CD14-positive monocyte (primary cell): ENCODE measurements at regions not wholly inside any gene's neighbourhood (a gene's known extent, or its start where the extent isn't known, plus 50 kb on each side); places are given as distances from the start of the nearest gene placed in this dataset.
A peak's percentile ranks its signal among the peaks of the same experiment; 100 is the strongest.
"Not testable (repeated sequence)": the region's sequence is repeated elsewhere in the genome, so short reads cannot be mapped to it uniquely, and the experiment has no call there.

Experiments used
- DNase-seq, 3 donors: peaks; one replicate each; pipeline ENCODE4 v3.0.0-alpha.2; 2011 to 2022
- H2AFZ ChIP-seq: 2 replicates; pipeline ENCODE4 v1.6.0; 2012; ENCODE audit warnings: mild to moderate bottlenecking, low read depth, low read length, inconsistent platforms; ENCODE audit not compliant: insufficient read depth, poor library complexity, severe bottlenecking
- H3K27ac ChIP-seq, 2 donors: 1 replicate in 1 of 2; 2 replicates in 1 of 2; pipeline ENCODE4 v1.5.1; 2012 to 2013; ENCODE audit warnings: low read length in 2 of 2, control low read depth in 1 of 2, inconsistent platforms in 1 of 2, low read depth in 1 of 2, mild to moderate bottlenecking in 1 of 2
- H3K27me3 ChIP-seq, 2 donors: one replicate each; pipeline versions ENCODE4 v1.6.0 to v1.6.1; 2011 to 2013; ENCODE audit warnings: low read length in 2 of 2; ENCODE audit not compliant: control insufficient read depth in 2 of 2, insufficient read depth in 2 of 2
- H3K36me3 ChIP-seq, 2 donors: replicated peaks in 1 of 2; 1 replicate in 1 of 2; 2 replicates in 1 of 2; pipeline versions ENCODE4 v1.5.1 to v1.6.1; 2012 to 2013; ENCODE audit warnings: low read length in 2 of 2, control low read depth in 1 of 2, inconsistent platforms in 1 of 2, mild to moderate bottlenecking in 1 of 2; ENCODE audit not compliant: insufficient read depth in 2 of 2, control insufficient read depth in 1 of 2
- H3K4me1 ChIP-seq, 2 donors: 1 replicate in 1 of 2; 2 replicates in 1 of 2; pipeline versions ENCODE4 v1.5.1 to v1.6.1; 2012 to 2013; ENCODE audit warnings: low read length in 2 of 2, control low read depth in 1 of 2, inconsistent platforms in 1 of 2, mild to moderate bottlenecking in 1 of 2, moderate library complexity in 1 of 2; ENCODE audit not compliant: insufficient read depth in 2 of 2, control insufficient read depth in 1 of 2
- H3K4me2 ChIP-seq: replicated peaks from 2 replicates; pipeline ENCODE3; 2012; ENCODE audit warnings: low read length, moderate library complexity, mild to moderate bottlenecking; ENCODE audit not compliant: poor library complexity, severe bottlenecking; ENCODE audit errors: extremely low read depth
- H3K4me3 ChIP-seq, 3 experiments: fragments of 200-600 bp in 1 of 3; sonication (generic) in 1 of 3; replicated peaks in 1 of 3; 1 replicate in 2 of 3; 2 replicates in 1 of 3; pipeline ENCODE4 v1.5.1; 2011 to 2013; ENCODE audit warnings: low read length in 3 of 3, mild to moderate bottlenecking in 3 of 3, control low read depth in 2 of 3, low read depth in 2 of 3, inconsistent platforms in 1 of 3, moderate library complexity in 1 of 3
- H3K79me2 ChIP-seq: 2 replicates; pipeline ENCODE4 v1.6.0; 2012; ENCODE audit warnings: mild to moderate bottlenecking, control low read depth, inconsistent platforms, low read length, moderate library complexity; ENCODE audit not compliant: insufficient read depth
- H3K9ac ChIP-seq: 2 replicates; pipeline ENCODE4 v1.6.0; 2017; ENCODE audit warnings: low read length, mild to moderate bottlenecking; ENCODE audit not compliant: insufficient read depth, poor library complexity, severe bottlenecking
- H3K9me3 ChIP-seq, 2 donors: replicated peaks in 1 of 2; 1 replicate in 1 of 2; 2 replicates in 1 of 2; pipeline versions ENCODE4 v1.5.1 to v1.6.1; 2012 to 2013; ENCODE audit warnings: low read length in 2 of 2, control low read depth in 1 of 2; ENCODE audit not compliant: control insufficient read depth in 1 of 2, insufficient read depth in 1 of 2
- H4K20me1 ChIP-seq: 2 replicates; pipeline ENCODE4 v1.6.0; 2012; ENCODE audit warnings: mild to moderate bottlenecking, low read length, control low read depth, moderate library complexity; ENCODE audit not compliant: insufficient read depth
- H3K27ac Mint-ChIP-seq, 7 donors: one replicate each; pipeline ENCODE4 v1.8.0; 2020; ENCODE audit warnings: mild to moderate bottlenecking in 7 of 7, mixed read lengths in 7 of 7, moderate library complexity in 6 of 7, inconsistent platforms in 2 of 7
- H3K27me3 Mint-ChIP-seq, 3 donors: one replicate each; pipeline ENCODE4 v1.8.0; 2021 to 2022; ENCODE audit warnings: low read depth in 3 of 3, mild to moderate bottlenecking in 3 of 3, mixed read lengths in 3 of 3, moderate library complexity in 3 of 3, inconsistent platforms in 1 of 3
- H3K36me3 Mint-ChIP-seq, 2 donors: one replicate each; pipeline ENCODE4 v1.8.0; 2020; ENCODE audit warnings: mixed read lengths in 2 of 2, inconsistent platforms in 1 of 2, mild to moderate bottlenecking in 1 of 2
- H3K4me1 Mint-ChIP-seq: one replicate; pipeline ENCODE4 v1.8.0; 2020; ENCODE audit warnings: mild to moderate bottlenecking, mixed read lengths
- H3K4me3 Mint-ChIP-seq, 2 donors: one replicate each; pipeline ENCODE4 v1.8.0; 2020; ENCODE audit warnings: mild to moderate bottlenecking in 2 of 2, mixed read lengths in 2 of 2, moderate library complexity in 1 of 2
- H3K9me3 Mint-ChIP-seq, 7 donors: one replicate each; pipeline ENCODE4 v1.8.0; 2020 to 2022; ENCODE audit warnings: mixed read lengths in 7 of 7, mild to moderate bottlenecking in 6 of 7, moderate library complexity in 6 of 7, inconsistent platforms in 2 of 7
- CTCF ChIP-seq: fragments of 200-600 bp; IDR thresholded peaks from one replicate; pipeline ENCODE4 v1.8.0; 2022; ENCODE audit warnings: antibody characterized with exemption, mild to moderate bottlenecking
- WGBS: methylation state at CpG from one replicate; pipeline ENCODE4 v1.1.5; 2013; ENCODE audit warnings: missing lambda C conversion rate; ENCODE audit not compliant: insufficient coverage; 5-methylcytosine and 5-hydroxymethylcytosine counted together
- intact Hi-C, 2 donors: fragments of 100-400 bp; cut with micrococcal nuclease; formaldehyde crosslinking; loops; one replicate each; pipeline versions ENCODE4 v1.15.0 to v1.15.1; 2023

- H3K36me3 Mint-ChIP-seq = no peaks in the 10 kb centered on the region
- Histone ChIP-seq H3K27ac (no peak overlapping the region), H3K79me2 (no peaks in the 10 kb centered on the region), H3K4me2 (no peak overlapping the region), H2AFZ (no peak overlapping the region), H3K36me3 (no peaks in the 10 kb centered on the region), H4K20me1 (no peaks in the 10 kb centered on the region), H3K9ac (no peak overlapping the region), H3K9me3 (peaks cover 25% of the 10 kb centered on the region in 2 donors), H3K27me3 (no peaks in the 10 kb centered on the region), H3K4me3 (no peak overlapping the region), H3K4me1 (no peaks in the 10 kb centered on the region)
- H3K4me1 Mint-ChIP-seq = no peaks in the 10 kb centered on the region
- no peak overlapping the region for H3K4me3 Mint-ChIP-seq
- WGBS = 86% methylated on average over 4 of the region's 4 CpGs
- no peak for TF ChIP-seq CTCF
- DNase-seq = no peak
- intact Hi-C loops = no loop called here
- H3K9me3 Mint-ChIP-seq = peaks cover 26 to 51% (median 35%) of the 10 kb centered on the region in 7 donors
- H3K27ac Mint-ChIP-seq = no peak overlapping the region
- peaks cover 0 to 2% (median 1%) of the 10 kb centered on the region in 3 donors for H3K27me3 Mint-ChIP-seq
Measured at GRCh38 chr21:34284666-34285065, 79.1 kb upstream of the KCNE2 start.

GRCh38 chr21:34288042-34288441 lies 75.8 kb upstream of the KCNE2 start:
- H3K4me3 Mint-ChIP-seq, H3K27me3 Mint-ChIP-seq, H3K79me2 ChIP-seq, H2AFZ ChIP-seq, H3K27ac ChIP-seq, H3K9ac ChIP-seq, H3K4me2 ChIP-seq, H3K4me1 Mint-ChIP-seq, DNase-seq, H3K27me3 ChIP-seq, H3K4me3 ChIP-seq, H3K36me3 Mint-ChIP-seq, H3K4me1 ChIP-seq, H4K20me1 ChIP-seq, H3K36me3 ChIP-seq, intact Hi-C loops: not testable (repeated sequence)
- Mint-ChIP-seq H3K27ac (peak overlapping the region in 1 of 7 donors; percentile 8), H3K9me3 (peaks cover 26 to 43% (median 34%) of the 10 kb centered on the region in 7 donors)
- peaks cover 28 to 33% of the 10 kb centered on the region in 2 donors for H3K9me3 ChIP-seq
